ENCODE measurements at regions not wholly inside any gene's neighbourhood (a gene's known extent, or its start where the extent isn't known, plus 50 kb on each side); places are given as distances from the start of the nearest gene placed in this dataset.

GRCh38 chr3:61422945-61423673, 138.3 kb upstream of the PTPRG start:
- TF ChIP-seq, protein P1, sequence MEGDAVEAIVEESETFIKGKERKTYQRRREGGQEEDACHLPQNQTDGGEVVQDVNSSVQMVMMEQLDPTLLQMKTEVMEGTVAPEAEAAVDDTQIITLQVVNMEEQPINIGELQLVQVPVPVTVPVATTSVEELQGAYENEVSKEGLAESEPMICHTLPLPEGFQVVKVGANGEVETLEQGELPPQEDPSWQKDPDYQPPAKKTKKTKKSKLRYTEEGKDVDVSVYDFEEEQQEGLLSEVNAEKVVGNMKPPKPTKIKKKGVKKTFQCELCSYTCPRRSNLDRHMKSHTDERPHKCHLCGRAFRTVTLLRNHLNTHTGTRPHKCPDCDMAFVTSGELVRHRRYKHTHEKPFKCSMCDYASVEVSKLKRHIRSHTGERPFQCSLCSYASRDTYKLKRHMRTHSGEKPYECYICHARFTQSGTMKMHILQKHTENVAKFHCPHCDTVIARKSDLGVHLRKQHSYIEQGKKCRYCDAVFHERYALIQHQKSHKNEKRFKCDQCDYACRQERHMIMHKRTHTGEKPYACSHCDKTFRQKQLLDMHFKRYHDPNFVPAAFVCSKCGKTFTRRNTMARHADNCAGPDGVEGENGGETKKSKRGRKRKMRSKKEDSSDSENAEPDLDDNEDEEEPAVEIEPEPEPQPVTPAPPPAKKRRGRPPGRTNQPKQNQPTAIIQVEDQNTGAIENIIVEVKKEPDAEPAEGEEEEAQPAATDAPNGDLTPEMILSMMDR (IDR thresholded peaks at IDR 0.05; ENCODE audit: low read depth, low read length, poor library complexity, severe bottlenecking): no peak
- no peak for TF ChIP-seq EZH2phosphoT487 (IDR thresholded peaks at IDR 0.05; ENCODE audit: borderline replicate concordance, low read length)

Measured in DOHH2 (cell line).